Astrocyte of the spinal cord (primary cell): ENCODE measurements at regions not wholly inside any gene's neighbourhood (a gene's known extent, or its start where the extent isn't known, plus 50 kb on each side); places are given as distances from the start of the nearest gene placed in this dataset.
"Not testable (repeated sequence)": the region's sequence is repeated elsewhere in the genome, so short reads cannot be mapped to it uniquely, and the experiment has no call there.

ENCODE experiments used
- DNase-seq: peaks from one replicate; pipeline ENCODE4 v3.0.0; 2011; ENCODE audit warnings: low read depth, low spot score
- H3K4me3 ChIP-seq: 2 replicates; pipeline ENCODE4 v1.5.1; 2011; ENCODE audit warnings: low read depth, mild to moderate bottlenecking, low read length, moderate library complexity
- in situ Hi-C: cut with HindIII; loops from 2 replicates; pipeline ENCODE4 v1.10.0; 2017; ENCODE audit warnings: low sequenced_read_pairs
- TF ChIP-seq, protein P1 (sequence below): IDR thresholded peaks from 2 replicates; pipeline ENCODE4 v1.5.1; 2012; ENCODE audit warnings: low read depth, mild to moderate bottlenecking, low read length, inconsistent platforms

DNA sequence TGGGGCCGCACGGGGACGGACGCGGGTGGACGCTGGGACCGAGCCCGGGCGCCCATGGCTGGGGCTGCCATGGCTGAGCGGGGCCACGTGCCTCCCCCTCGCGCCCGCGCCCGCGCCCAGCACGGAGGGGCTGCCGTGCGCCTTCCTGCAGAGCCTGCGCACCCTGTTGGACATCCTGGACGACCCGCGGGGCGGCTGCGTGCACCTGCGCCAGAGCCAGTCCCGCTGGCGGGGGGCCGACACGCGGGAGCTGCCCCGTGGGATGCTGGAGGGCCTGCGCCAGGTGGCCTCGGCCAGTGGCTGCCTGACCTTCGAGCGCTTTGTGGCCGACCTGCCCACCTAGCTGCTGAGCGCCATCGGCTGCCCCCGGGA is 72.5 kb upstream of the KCTD7 start:
- TF ChIP-seq, protein P1, sequence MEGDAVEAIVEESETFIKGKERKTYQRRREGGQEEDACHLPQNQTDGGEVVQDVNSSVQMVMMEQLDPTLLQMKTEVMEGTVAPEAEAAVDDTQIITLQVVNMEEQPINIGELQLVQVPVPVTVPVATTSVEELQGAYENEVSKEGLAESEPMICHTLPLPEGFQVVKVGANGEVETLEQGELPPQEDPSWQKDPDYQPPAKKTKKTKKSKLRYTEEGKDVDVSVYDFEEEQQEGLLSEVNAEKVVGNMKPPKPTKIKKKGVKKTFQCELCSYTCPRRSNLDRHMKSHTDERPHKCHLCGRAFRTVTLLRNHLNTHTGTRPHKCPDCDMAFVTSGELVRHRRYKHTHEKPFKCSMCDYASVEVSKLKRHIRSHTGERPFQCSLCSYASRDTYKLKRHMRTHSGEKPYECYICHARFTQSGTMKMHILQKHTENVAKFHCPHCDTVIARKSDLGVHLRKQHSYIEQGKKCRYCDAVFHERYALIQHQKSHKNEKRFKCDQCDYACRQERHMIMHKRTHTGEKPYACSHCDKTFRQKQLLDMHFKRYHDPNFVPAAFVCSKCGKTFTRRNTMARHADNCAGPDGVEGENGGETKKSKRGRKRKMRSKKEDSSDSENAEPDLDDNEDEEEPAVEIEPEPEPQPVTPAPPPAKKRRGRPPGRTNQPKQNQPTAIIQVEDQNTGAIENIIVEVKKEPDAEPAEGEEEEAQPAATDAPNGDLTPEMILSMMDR: no peak
- no peak overlapping the region for H3K4me3 ChIP-seq
- no peak for DNase-seq
- in situ Hi-C loops: no loop called here

DNA sequence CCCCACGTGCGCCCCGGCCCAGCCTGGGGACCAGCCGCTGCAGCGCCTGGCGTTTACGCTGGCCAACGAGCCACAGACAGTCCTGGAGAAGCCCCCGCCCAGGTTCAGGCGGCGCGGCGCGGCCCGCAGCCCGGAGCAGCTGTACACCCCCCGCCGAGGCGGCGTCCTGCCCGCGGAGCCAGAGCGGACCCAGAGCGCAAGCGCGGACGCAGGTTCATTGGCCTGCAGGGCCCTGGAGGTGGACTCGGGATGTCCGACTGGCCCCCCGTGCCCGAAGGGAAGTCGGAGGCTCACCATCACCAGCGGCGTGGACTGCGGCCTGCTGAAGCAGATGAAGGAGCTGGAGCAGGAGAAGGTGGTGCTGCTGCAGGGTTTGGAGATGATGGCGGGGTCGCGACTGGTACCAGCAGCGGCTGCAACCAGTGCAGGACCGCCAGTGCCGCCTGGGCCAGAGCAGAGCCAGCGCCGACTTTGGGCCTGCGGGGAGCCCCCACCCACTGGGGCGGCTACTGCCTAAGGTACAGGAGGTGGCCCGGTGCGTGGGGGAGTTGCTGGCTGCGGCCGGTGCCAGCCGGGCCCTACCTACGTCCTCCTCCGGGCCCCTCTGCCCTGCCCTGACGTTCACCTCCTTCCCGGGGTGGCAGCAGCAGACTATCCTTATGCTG is 72.0 kb upstream of the KCTD7 start:
- in situ Hi-C loops: no loop called here
- TF ChIP-seq, protein P1: no peak
- no peak for DNase-seq
- H3K4me3 ChIP-seq: no peak overlapping the region

DNA sequence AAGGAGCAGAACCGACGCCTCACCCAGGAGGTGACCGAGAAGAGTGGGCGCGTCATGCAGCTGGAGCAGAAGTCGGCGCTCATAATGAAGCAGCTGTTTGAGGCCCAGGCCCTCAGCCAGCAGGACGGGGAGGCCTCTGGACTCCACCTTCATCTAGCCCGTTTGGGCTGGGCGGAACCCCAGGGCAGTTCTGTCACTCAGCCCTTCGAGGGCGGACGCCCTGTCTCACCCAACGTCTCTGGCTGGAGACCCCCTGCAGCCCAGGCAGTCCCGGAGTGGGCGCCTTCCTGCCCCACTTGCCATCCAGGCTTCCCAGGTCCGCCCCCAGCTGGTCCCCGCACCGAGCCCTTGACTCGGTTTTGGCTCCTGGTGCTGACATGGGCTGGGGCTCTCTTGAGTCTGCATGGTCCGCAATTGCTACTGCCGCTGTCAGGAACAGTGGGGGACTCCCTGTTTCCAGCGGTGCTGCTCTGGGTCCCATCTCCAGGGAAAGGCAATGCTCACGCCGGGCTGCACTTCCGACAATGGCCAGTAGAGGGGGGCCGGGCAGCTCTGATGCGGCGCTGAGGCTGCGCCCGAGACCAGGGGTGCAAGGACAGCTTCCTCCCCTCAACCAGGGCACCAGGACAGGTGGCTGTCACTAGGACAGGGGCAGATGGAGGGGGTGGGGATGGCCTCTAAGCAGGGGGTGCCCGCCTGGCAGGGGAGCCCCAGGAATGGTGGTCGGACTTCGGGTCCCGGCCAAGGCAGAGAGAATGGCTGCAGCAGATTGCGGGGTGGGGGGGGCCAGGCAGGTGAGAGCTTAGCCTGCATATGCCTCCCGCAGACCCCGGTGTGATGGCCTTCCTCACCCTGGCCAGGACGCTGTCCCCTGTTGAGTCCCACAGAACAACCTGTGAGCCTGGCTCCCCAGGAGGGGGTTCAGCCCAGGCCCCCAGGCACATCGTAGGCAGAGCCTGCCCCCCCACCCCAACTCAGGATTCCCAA is 71.2 kb upstream of the KCTD7 start:
- in situ Hi-C loops: no loop called here
- DNase-seq: peak; percentile 30
- H3K4me3 ChIP-seq: no peak overlapping the region
- TF ChIP-seq, protein P1: peak; percentile 99

DNA sequence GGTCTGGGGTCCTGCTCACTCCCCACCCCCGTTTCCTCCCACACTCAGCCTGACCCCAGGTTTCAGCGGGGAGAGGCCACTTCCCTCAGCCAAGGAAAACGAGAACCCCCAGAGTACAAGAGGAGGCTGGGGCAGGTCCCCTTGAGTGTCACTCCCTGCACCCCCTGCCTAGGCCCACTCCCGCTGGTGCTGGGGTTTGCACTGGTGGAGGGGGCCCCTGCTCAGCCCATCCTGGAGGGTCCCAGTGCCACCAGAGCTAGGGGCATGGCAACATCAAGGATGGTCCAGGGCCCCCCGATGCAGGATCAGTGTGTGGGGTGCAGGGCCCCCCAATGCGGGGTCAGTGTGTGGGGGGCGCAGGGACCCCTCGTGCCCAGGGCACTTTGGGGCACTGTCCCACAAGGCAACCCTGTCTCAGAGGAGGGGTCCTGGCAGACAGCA is 70.5 kb upstream of the KCTD7 start:
- TF ChIP-seq, protein P1: no peak
- no peak overlapping the region for H3K4me3 ChIP-seq
- in situ Hi-C loops: no loop called here
- DNase-seq: no peak

DNA sequence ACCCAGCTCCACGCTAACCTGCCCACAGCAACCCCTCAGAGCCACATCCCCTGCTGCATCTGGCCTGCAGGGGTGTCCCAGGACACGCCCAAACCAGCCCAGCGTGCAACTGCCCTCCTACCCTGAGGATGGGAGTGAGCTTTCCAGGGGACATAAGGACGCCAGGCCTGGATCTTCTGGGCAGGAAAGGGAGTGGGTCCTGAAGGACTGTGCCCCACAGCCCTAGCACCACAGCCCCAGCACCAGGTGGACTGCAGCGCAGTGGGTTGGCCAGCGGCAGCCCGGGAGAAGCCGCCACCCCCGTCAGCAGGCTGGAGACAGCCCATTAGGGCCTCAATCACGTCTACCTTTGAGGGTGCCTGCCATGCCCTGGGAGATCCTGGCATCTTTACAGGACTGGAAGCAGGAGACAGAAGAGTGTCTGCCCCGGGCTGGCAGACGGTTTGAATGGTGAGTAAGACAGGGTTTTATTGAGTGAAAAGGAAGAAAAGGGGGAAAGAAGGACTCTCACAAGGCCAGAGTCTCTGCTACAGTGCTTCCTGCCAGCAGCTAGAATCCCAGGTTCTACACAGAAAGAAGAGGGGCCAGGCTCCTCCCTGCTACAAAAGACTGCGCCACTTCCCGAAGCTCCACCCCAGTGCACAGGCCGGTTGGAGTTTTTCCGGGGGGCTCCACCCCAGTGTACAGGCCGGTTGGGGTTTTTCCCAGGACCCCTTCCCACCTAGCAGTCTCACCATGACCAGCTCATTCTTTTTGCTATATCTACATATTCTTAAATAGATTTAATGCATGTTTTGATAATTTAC is 69.8 kb upstream of the KCTD7 start:
- DNase-seq: peak; percentile 8
- TF ChIP-seq, protein P1: no peak
- H3K4me3 ChIP-seq: no peak overlapping the region
- in situ Hi-C loops: no loop called here

DNA sequence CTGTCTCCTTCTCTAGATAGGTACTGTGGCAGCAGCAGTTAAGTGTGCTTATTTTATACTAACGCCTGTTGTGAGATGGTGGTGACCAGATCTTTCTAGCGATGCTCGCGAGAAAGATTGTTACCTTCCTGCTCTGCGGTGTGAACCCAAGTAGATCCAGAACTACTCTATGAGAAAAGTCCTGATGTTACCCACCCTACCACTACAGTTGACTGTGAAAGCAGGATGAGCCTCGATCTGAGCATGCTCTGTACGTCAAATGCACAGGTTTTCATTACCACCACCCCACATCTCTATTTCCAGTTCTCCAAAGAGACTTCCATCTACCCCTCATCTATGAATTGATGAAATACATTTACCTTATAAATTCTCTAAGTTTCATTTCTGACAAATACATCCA is 64.6 kb upstream of the KCTD7 start:
- in situ Hi-C loops: no loop called here
- DNase-seq: no peak
- TF ChIP-seq, protein P1: no peak
- no peak overlapping the region for H3K4me3 ChIP-seq

DNA sequence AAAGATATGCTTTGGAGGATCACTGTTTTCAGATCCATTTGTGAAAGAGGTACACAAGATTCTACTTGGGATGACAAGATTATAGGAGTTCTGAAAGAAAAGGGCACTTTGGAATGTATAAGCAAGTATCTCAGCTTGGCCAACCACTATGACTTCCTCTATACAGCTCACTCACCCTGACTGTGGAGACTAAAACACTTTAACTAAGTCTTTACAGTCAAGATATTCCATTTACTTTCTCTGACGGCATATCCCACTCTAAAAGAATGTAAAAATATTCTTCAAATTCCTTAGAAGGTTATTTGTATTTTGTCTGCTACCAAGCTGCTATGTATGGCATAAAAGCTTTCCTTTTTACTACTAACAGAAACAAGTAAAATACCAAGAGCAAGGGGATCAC is 58.5 kb upstream of the KCTD7 start:
- in situ Hi-C loops, H3K4me3 ChIP-seq, DNase-seq: not testable (repeated sequence)
